H1 (cell line): ENCODE measurements at regions not wholly inside any gene's neighbourhood (a gene's known extent, or its start where the extent isn't known, plus 50 kb on each side); places are given as distances from the start of the nearest gene placed in this dataset.

Source experiments
- CTCF ChIA-PET: fragments of 300-600 bp; sonication (Branson Sonifier 250); formaldehyde crosslinking; loops from one replicate; lab custom pipeline; 2021; ENCODE audit not compliant: partially characterized antibody; lab: Charles Lee
- POLR2A ChIA-PET: fragments of 300-600 bp; sonication (Branson Sonifier 250); formaldehyde crosslinking; loops from one replicate; lab custom pipeline; 2021; ENCODE audit warnings: inconsistent platforms; ENCODE audit not compliant: partially characterized antibody; lab: Charles Lee
- DNase-seq, 2 experiments: peaks; one replicate each; pipeline versions ENCODE4 v3.0.0 to v3.0.0-alpha.2; 2010 to 2022; ENCODE audit warnings: low spot score in 2 of 2, low read depth in 1 of 2, mixed read lengths in 1 of 2
- FAIRE-seq: peaks from 2 replicates; lab custom pipeline; 2011; peaks lifted over from hg19 to GRCh38; lab: Jason Lieb, UNC
- H2AFZ ChIP-seq: 2 replicates; pipeline ENCODE4 v1.8.1; 2012; ENCODE audit warnings: low read length, inconsistent platforms
- H2AK5ac ChIP-seq: 2 replicates; pipeline ENCODE4 v1.6.1; 2013; ENCODE audit warnings: low read depth, low read length
- H2BK120ac ChIP-seq: replicated peaks from 2 replicates; pipeline ENCODE3; 2013; ENCODE audit warnings: low read depth, low read length, inconsistent platforms
- H2BK12ac ChIP-seq: 2 replicates; pipeline ENCODE4 v1.6.1; 2013; ENCODE audit warnings: low read depth, low read length
- H2BK15ac ChIP-seq: 2 replicates; pipeline ENCODE4 v1.6.1; 2013; ENCODE audit warnings: low read length
- H2BK20ac ChIP-seq: 2 replicates; pipeline ENCODE4 v1.6.1; 2013; ENCODE audit warnings: low read length
- H2BK5ac ChIP-seq: 2 replicates; pipeline ENCODE4 v1.6.1; 2013; ENCODE audit warnings: low read depth, low read length
- H3K14ac ChIP-seq: 2 replicates; pipeline ENCODE4 v1.6.1; 2013; ENCODE audit warnings: inconsistent platforms; ENCODE audit not compliant: insufficient read length
- H3K18ac ChIP-seq: 2 replicates; pipeline ENCODE4 v1.6.1; 2013; ENCODE audit warnings: low read length; ENCODE audit errors: extremely low read depth
- H3K23ac ChIP-seq: 2 replicates; pipeline ENCODE4 v1.6.1; 2013; ENCODE audit warnings: inconsistent platforms; ENCODE audit not compliant: insufficient read length
- H3K23me2 ChIP-seq: 2 replicates; pipeline ENCODE4 v1.6.1; 2013; ENCODE audit warnings: low read depth, low read length
- H3K27ac ChIP-seq: 2 replicates; pipeline ENCODE4 v1.6.1; 2011; ENCODE audit warnings: low read depth, low read length, inconsistent platforms
- H3K27me3 ChIP-seq, 4 experiments: replicated peaks in 1 of 4; 1 replicate in 1 of 4; 2 replicates in 3 of 4; pipeline versions ENCODE4 v1.6.1 to v1.8.1; 2011 to 2013; ENCODE audit warnings: low read length in 3 of 4, mild to moderate bottlenecking in 3 of 4, inconsistent platforms in 2 of 4, mixed read lengths in 2 of 4, moderate library complexity in 1 of 4; ENCODE audit not compliant: control insufficient read depth in 3 of 4, insufficient read depth in 3 of 4; ENCODE audit errors: extremely low read depth in 1 of 4
- H3K36me3 ChIP-seq, 4 experiments: 2 replicates each; pipeline versions ENCODE4 v1.6.1 to v1.8.1; 2011 to 2013; ENCODE audit warnings: mild to moderate bottlenecking in 4 of 4, low read length in 3 of 4, moderate library complexity in 2 of 4, control low read depth in 1 of 4, inconsistent platforms in 1 of 4; ENCODE audit not compliant: insufficient read depth in 4 of 4, control insufficient read depth in 2 of 4
- H3K4ac ChIP-seq: replicated peaks from 2 replicates; pipeline ENCODE3; 2013; ENCODE audit warnings: low read length, low read depth, mixed read lengths, inconsistent platforms; ENCODE audit not compliant: insufficient read length
- H3K4me1 ChIP-seq, 4 experiments: replicated peaks in 1 of 4; 1 replicate in 1 of 4; 2 replicates in 3 of 4; pipeline versions ENCODE4 v1.6.1 to v1.8.1; 2011 to 2013; ENCODE audit warnings: low read length in 3 of 4, inconsistent platforms in 2 of 4, mixed read lengths in 1 of 4; ENCODE audit not compliant: insufficient read depth in 4 of 4, control insufficient read depth in 3 of 4
- H3K4me2 ChIP-seq, 2 experiments: 2 replicates each; pipeline versions ENCODE4 v1.6.1 to v1.8.1; 2011 to 2013; ENCODE audit warnings: low read depth in 2 of 2, low read length in 2 of 2, control low read depth in 1 of 2, inconsistent platforms in 1 of 2, mild to moderate bottlenecking in 1 of 2; ENCODE audit not compliant: insufficient read depth in 1 of 2
- H3K4me3 ChIP-seq, 4 experiments: fragments of 200-600, 300-600 bp in 1 of 4; sonication (generic), shearing (Covaris generic), sonication (Bioruptor Twin) in 1 of 4; 2 replicates each; pipeline versions ENCODE4 v1.5.1 to v1.8.1; 2011 to 2016; ENCODE audit warnings: low read length in 4 of 4, low read depth in 3 of 4, control low read depth in 2 of 4, inconsistent platforms in 2 of 4, mild to moderate bottlenecking in 2 of 4, mixed read lengths in 1 of 4, moderate library complexity in 1 of 4; ENCODE audit not compliant: insufficient read depth in 2 of 4; ENCODE audit errors: extremely low read depth in 1 of 4
- H3K56ac ChIP-seq: replicated peaks from 2 replicates; pipeline ENCODE3; 2013; ENCODE audit warnings: low read depth, mild to moderate bottlenecking, mixed read lengths, low read length, inconsistent platforms; ENCODE audit not compliant: insufficient read length
- H3K79me1 ChIP-seq: 2 replicates; pipeline ENCODE4 v1.6.1; 2013; ENCODE audit warnings: low read depth, low read length, control low read depth
- H3K79me2 ChIP-seq, 2 experiments: 2 replicates each; pipeline versions ENCODE4 v1.6.1 to v1.8.1; 2012 to 2013; ENCODE audit warnings: low read length in 2 of 2, mild to moderate bottlenecking in 2 of 2, inconsistent platforms in 1 of 2; ENCODE audit not compliant: insufficient read depth in 2 of 2, control insufficient read depth in 1 of 2
- H3K9ac ChIP-seq, 4 experiments: replicated peaks in 1 of 4; 1 replicate in 1 of 4; 2 replicates in 3 of 4; pipeline versions ENCODE4 v1.6.1 to v1.8.1; 2011 to 2013; ENCODE audit warnings: low read depth in 3 of 4, low read length in 3 of 4, control low read depth in 2 of 4, mild to moderate bottlenecking in 2 of 4, moderate library complexity in 2 of 4, inconsistent platforms in 1 of 4; ENCODE audit errors: extremely low read depth in 1 of 4
- H3K9me3 ChIP-seq, 2 experiments: 2 replicates each; pipeline versions ENCODE4 v1.6.1 to v1.8.1; 2012 to 2013; ENCODE audit warnings: mild to moderate bottlenecking in 2 of 2, moderate library complexity in 2 of 2, control low read depth in 1 of 2, inconsistent platforms in 1 of 2, low read depth in 1 of 2, low read length in 1 of 2, mixed read lengths in 1 of 2; ENCODE audit not compliant: insufficient read depth in 2 of 2
- H4K20me1 ChIP-seq, 2 experiments: replicated peaks in 1 of 2; 2 replicates each; pipeline versions ENCODE3 to v1.8.1; 2011 to 2013; ENCODE audit warnings: inconsistent platforms in 2 of 2, low read length in 2 of 2, mild to moderate bottlenecking in 1 of 2; ENCODE audit not compliant: insufficient read depth in 2 of 2, control insufficient read depth in 1 of 2
- H4K5ac ChIP-seq: 2 replicates; pipeline ENCODE4 v1.6.1; 2013; ENCODE audit warnings: low read length, low read depth, mixed read lengths, inconsistent platforms; ENCODE audit not compliant: insufficient read length
- H4K8ac ChIP-seq: 2 replicates; pipeline ENCODE4 v1.8.0; 2013; ENCODE audit warnings: mild to moderate bottlenecking, moderate library complexity, low read length, inconsistent platforms; ENCODE audit not compliant: insufficient read depth; ENCODE audit errors: extremely low read depth
- H4K91ac ChIP-seq: replicated peaks from 2 replicates; pipeline ENCODE3; 2013; ENCODE audit warnings: low read length, mixed read lengths, inconsistent platforms; ENCODE audit not compliant: insufficient read length
- MAFK ChIP-seq: IDR thresholded peaks from 2 replicates; pipeline ENCODE4 v1.6.1; 2012; ENCODE audit warnings: low read depth, mild to moderate bottlenecking, improper control_type of control experiment, low read length
- PHF8 ChIP-seq: fragments of 200-600 bp; sonication (generic); conservative IDR thresholded peaks from 2 replicates; pipeline ENCODE4 v1.7.1; 2012; ENCODE audit warnings: low read depth, mild to moderate bottlenecking, inconsistent platforms, low read length, moderate library complexity
- RBBP5 ChIP-seq: IDR thresholded peaks from 2 replicates; pipeline ENCODE4 v1.7.1; 2012; ENCODE audit warnings: low read depth, mild to moderate bottlenecking, inconsistent platforms, low read length, moderate library complexity, borderline replicate concordance
- SP2 ChIP-seq: IDR thresholded peaks from 2 replicates; pipeline ENCODE4 v1.6.1; 2012; ENCODE audit warnings: mild to moderate bottlenecking, low read length, inconsistent platforms
- WGBS, 2 experiments: shearing (Covaris generic) in 1 of 2; methylation state at CpG; one replicate each; pipeline versions ENCODE4 v1.1.6 to v1.1.7; 2013 to 2015; ENCODE audit warnings: low lambda C conversion rate in 2 of 2, mixed read lengths in 2 of 2, inconsistent platforms in 1 of 2, low coverage in 1 of 2, missing lambda C conversion rate in 1 of 2; ENCODE audit not compliant: insufficient replicate concordance in 2 of 2, insufficient coverage in 1 of 2, insufficient read length in 1 of 2; ENCODE audit errors: extremely low coverage in 1 of 2, missing lambda C conversion rate in 1 of 2; 5-methylcytosine and 5-hydroxymethylcytosine counted together

- ChIA-PET POLR2A (no interaction called here), CTCF (no interaction called here)
- Histone ChIP-seq H2AFZ (no peak overlapping the region), H3K36me3 (no peaks in the 10 kb centered on the region), H3K18ac (no peak overlapping the region), H2AK5ac (no peak overlapping the region), H4K8ac (no peak overlapping the region), H3K4me2 (no peak overlapping the region), H3K27me3 (no peaks in the 10 kb centered on the region; a peak in 1 of 7 replicates), H2BK20ac (no peak overlapping the region), H4K5ac (no peak overlapping the region), H3K9ac (no peak overlapping the region), H3K23ac (no peak overlapping the region), H4K20me1 (no peaks in the 10 kb centered on the region), H3K27ac (no peak overlapping the region), H3K23me2 (no peaks in the 10 kb centered on the region), H3K56ac (no peak overlapping the region), H2BK15ac (no peak overlapping the region), H3K4me1 (no peaks in the 10 kb centered on the region), H3K79me1 (no peaks in the 10 kb centered on the region), H3K4ac (no peak overlapping the region), H2BK120ac (no peak overlapping the region), H4K91ac (no peak overlapping the region), H2BK5ac (no peak overlapping the region), H3K9me3 (no peaks in the 10 kb centered on the region), H3K79me2 (no peaks in the 10 kb centered on the region), H2BK12ac (no peak overlapping the region), H3K14ac (no peak overlapping the region), H3K4me3 (no peak overlapping the region)
- DNase-seq (no peak), FAIRE-seq (no peak)
- WGBS, 2 experiments = 91% methylated on average over 22 of the region's 22 CpGs; no CpG with 5 or more reads in 1 of the 2 experiments
- TF ChIP-seq RBBP5 = no peak
- no peak for TF ChIP-seq MAFK
- no peak for TF ChIP-seq SP2
- TF ChIP-seq PHF8 = no peak
Measured at GRCh38 chr2:239675826-239676715, 275.3 kb upstream of the HDAC4 start.
